Upper lobe of left lung (tissue), 4 donors: ENCODE measurements at regions not wholly inside any gene's neighbourhood (a gene's known extent, or its start where the extent isn't known, plus 50 kb on each side); places are given as distances from the start of the nearest gene placed in this dataset.

ENCODE experiments used
- EP300 ChIP-seq, 4 donors: sonication (generic); formaldehyde crosslinking; IDR thresholded peaks; one replicate each; pipeline ENCODE4 v1.5.1; 2017; ENCODE audit warnings: antibody characterized with exemption in 4 of 4, control low read depth in 2 of 4
- POLR2A ChIP-seq, 4 donors: fragments of 450-650 bp; IDR thresholded peaks; one replicate each; pipeline ENCODE4 v1.5.1; 2016 to 2017; ENCODE audit warnings: antibody characterized with exemption in 4 of 4, mild to moderate bottlenecking in 2 of 4
- POLR2AphosphoS5 ChIP-seq, 2 donors: sonication (generic); formaldehyde crosslinking; IDR thresholded peaks; one replicate each; pipeline ENCODE4 v1.5.1; 2017; ENCODE audit warnings: antibody characterized with exemption in 2 of 2
- TF ChIP-seq, protein P1 (sequence below), 6 experiments: fragments of 450-650 bp in 4 of 6; fragments of 200-600 bp in 2 of 6; sonication (generic) in 2 of 6; IDR thresholded peaks; one replicate each; pipeline ENCODE4 v1.5.1; 2016 to 2019; ENCODE audit warnings: antibody characterized with exemption in 6 of 6

GRCh38 chr10:10576937-10577336 lies 440.7 kb upstream of the CELF2 start:
- TF ChIP-seq, protein P1, sequence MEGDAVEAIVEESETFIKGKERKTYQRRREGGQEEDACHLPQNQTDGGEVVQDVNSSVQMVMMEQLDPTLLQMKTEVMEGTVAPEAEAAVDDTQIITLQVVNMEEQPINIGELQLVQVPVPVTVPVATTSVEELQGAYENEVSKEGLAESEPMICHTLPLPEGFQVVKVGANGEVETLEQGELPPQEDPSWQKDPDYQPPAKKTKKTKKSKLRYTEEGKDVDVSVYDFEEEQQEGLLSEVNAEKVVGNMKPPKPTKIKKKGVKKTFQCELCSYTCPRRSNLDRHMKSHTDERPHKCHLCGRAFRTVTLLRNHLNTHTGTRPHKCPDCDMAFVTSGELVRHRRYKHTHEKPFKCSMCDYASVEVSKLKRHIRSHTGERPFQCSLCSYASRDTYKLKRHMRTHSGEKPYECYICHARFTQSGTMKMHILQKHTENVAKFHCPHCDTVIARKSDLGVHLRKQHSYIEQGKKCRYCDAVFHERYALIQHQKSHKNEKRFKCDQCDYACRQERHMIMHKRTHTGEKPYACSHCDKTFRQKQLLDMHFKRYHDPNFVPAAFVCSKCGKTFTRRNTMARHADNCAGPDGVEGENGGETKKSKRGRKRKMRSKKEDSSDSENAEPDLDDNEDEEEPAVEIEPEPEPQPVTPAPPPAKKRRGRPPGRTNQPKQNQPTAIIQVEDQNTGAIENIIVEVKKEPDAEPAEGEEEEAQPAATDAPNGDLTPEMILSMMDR (IDR thresholded peaks at IDR 0.05), result no peak
- TF ChIP-seq POLR2A (IDR thresholded peaks at IDR 0.05) (no peak), POLR2AphosphoS5 (IDR thresholded peaks at IDR 0.05) (no peak), EP300 (IDR thresholded peaks at IDR 0.05) (no peak)
